DOHH2 (cell line): ENCODE measurements at regions not wholly inside any gene's neighbourhood (a gene's known extent, or its start where the extent isn't known, plus 50 kb on each side); places are given as distances from the start of the nearest gene placed in this dataset.

Experiments
- H3F3A ChIP-seq: fragments of 200-600 bp; sonication (generic), shearing (Covaris generic); 2 replicates; pipeline ENCODE4 v1.6.0; 2016; ENCODE audit warnings: antibody characterized with exemption, mild to moderate bottlenecking; ENCODE audit not compliant: control insufficient read depth, insufficient read depth
- H3K27ac ChIP-seq: fragments of 200-600 bp; sonication (generic); 2 replicates; pipeline ENCODE4 v1.5.1; 2014; ENCODE audit warnings: low read depth, mild to moderate bottlenecking, low read length, moderate library complexity
- H3K27me3 ChIP-seq: fragments of 200-600 bp; sonication (generic); 2 replicates; pipeline ENCODE4 v1.6.1; 2014; ENCODE audit warnings: mild to moderate bottlenecking, low read length, mixed read lengths; ENCODE audit not compliant: control insufficient read depth
- H3K36me3 ChIP-seq: fragments of 200-600 bp; sonication (generic); 2 replicates; pipeline ENCODE4 v1.6.1; 2014; ENCODE audit warnings: mild to moderate bottlenecking, low read length, moderate library complexity, mixed read lengths; ENCODE audit not compliant: control insufficient read depth
- H3K4me1 ChIP-seq: fragments of 200-600 bp; sonication (generic); 2 replicates; pipeline ENCODE4 v1.6.1; 2014; ENCODE audit warnings: mild to moderate bottlenecking, low read length, mixed read lengths; ENCODE audit not compliant: control insufficient read depth
- H3K4me2 ChIP-seq: fragments of 200-600 bp; sonication (generic); 2 replicates; pipeline ENCODE4 v1.6.0; 2014; ENCODE audit warnings: mild to moderate bottlenecking, low read length, moderate library complexity
- H3K4me3 ChIP-seq: fragments of 200-600 bp; sonication (generic); 2 replicates; pipeline ENCODE4 v1.5.1; 2014; ENCODE audit warnings: mild to moderate bottlenecking, low read length, mixed read lengths
- H3K79me2 ChIP-seq: fragments of 200-600 bp; sonication (generic); 2 replicates; pipeline ENCODE4 v1.6.1; 2014; ENCODE audit warnings: mild to moderate bottlenecking, low read length, mixed read lengths; ENCODE audit not compliant: control insufficient read depth
- H3K9me2 ChIP-seq: fragments of 200-600 bp; sonication (generic); replicated peaks from 2 replicates; pipeline ENCODE4 v1.6.1; 2014; ENCODE audit warnings: mild to moderate bottlenecking, low read length, mixed read lengths; ENCODE audit not compliant: control insufficient read depth
- H3K9me3 ChIP-seq: fragments of 200-600 bp; sonication (generic); 2 replicates; pipeline ENCODE4 v1.6.1; 2014; ENCODE audit warnings: antibody characterized with exemption, low read length, mixed read lengths; ENCODE audit not compliant: control insufficient read depth, insufficient read depth
- H4K20me1 ChIP-seq: fragments of 200-600 bp; sonication (generic); 2 replicates; pipeline ENCODE4 v1.6.0; 2014; ENCODE audit warnings: low read depth, mild to moderate bottlenecking, antibody characterized with exemption, low read length, moderate library complexity; ENCODE audit not compliant: control insufficient read depth, insufficient read depth
- CTCF ChIP-seq: fragments of 200-600 bp; sonication (generic); IDR thresholded peaks from one replicate; pipeline ENCODE4 v1.5.1; 2014; ENCODE audit warnings: antibody characterized with exemption, mild to moderate bottlenecking, low read depth, low read length; ENCODE audit not compliant: poor library complexity, severe bottlenecking
- EZH2phosphoT487 ChIP-seq: fragments of 200-600 bp; sonication (generic); IDR thresholded peaks from 2 replicates; pipeline ENCODE4 v1.6.1; 2017; ENCODE audit warnings: borderline replicate concordance, mild to moderate bottlenecking, antibody characterized with exemption, low read length, moderate library complexity, mixed read lengths

- H3K27me3 ChIP-seq, result no peaks in the 10 kb centered on the region
- TF ChIP-seq CTCF (no peak), EZH2phosphoT487 (no peak)
- no peak overlapping the region for H3K4me2 ChIP-seq
- H3K4me3 ChIP-seq, result no peak overlapping the region
- no peaks in the 10 kb centered on the region for H3K36me3 ChIP-seq
- no peaks in the 10 kb centered on the region for H3K79me2 ChIP-seq
- no peak overlapping the region for H3K27ac ChIP-seq
- no peaks in the 10 kb centered on the region for H3K9me3 ChIP-seq
- H3F3A ChIP-seq, result no peaks in the 10 kb centered on the region
- H3K9me2 ChIP-seq, result no peaks in the 10 kb centered on the region
- no peaks in the 10 kb centered on the region for H4K20me1 ChIP-seq
- H3K4me1 ChIP-seq, result no peaks in the 10 kb centered on the region
Observed at GRCh38 chr11:104390651-104391050, 226.7 kb upstream of the PDGFD start.

- no peaks in the 10 kb centered on the region for H3K36me3 ChIP-seq
- no peaks in the 10 kb centered on the region for H3K79me2 ChIP-seq
- H3K27ac ChIP-seq, result no peak overlapping the region
- no peaks in the 10 kb centered on the region for H3K27me3 ChIP-seq
- no peak overlapping the region for H3K4me2 ChIP-seq
- H3K4me3 ChIP-seq, result no peak overlapping the region
- no peaks in the 10 kb centered on the region for H3K9me3 ChIP-seq
- no peaks in the 10 kb centered on the region for H3K4me1 ChIP-seq
- TF ChIP-seq EZH2phosphoT487, result no peak
- TF ChIP-seq CTCF, result no peak
- no peaks in the 10 kb centered on the region for H3K9me2 ChIP-seq
- no peaks in the 10 kb centered on the region for H3F3A ChIP-seq
- no peaks in the 10 kb centered on the region for H4K20me1 ChIP-seq
Observed at GRCh38 chr11:104385884-104386283, 221.9 kb upstream of the PDGFD start.

GRCh38 chr11:104380358-104380757 is 216.4 kb upstream of the PDGFD start:
- no peak overlapping the region for H3K4me2 ChIP-seq
- no peak overlapping the region for H3K27ac ChIP-seq
- no peak for TF ChIP-seq EZH2phosphoT487
- TF ChIP-seq CTCF, result no peak
- H3K36me3 ChIP-seq, result no peaks in the 10 kb centered on the region
- no peaks in the 10 kb centered on the region for H4K20me1 ChIP-seq
- H3K4me1 ChIP-seq, result no peaks in the 10 kb centered on the region
- no peaks in the 10 kb centered on the region for H3F3A ChIP-seq
- H3K79me2 ChIP-seq, result no peaks in the 10 kb centered on the region
- no peaks in the 10 kb centered on the region for H3K9me2 ChIP-seq
- H3K4me3 ChIP-seq, result no peak overlapping the region
- H3K27me3 ChIP-seq, result no peaks in the 10 kb centered on the region
- no peaks in the 10 kb centered on the region for H3K9me3 ChIP-seq

- Histone ChIP-seq H3K9me2 (no peaks in the 10 kb centered on the region), H3K27ac (no peak overlapping the region), H3F3A (no peaks in the 10 kb centered on the region), H4K20me1 (no peaks in the 10 kb centered on the region), H3K4me1 (peaks cover 23% of the 10 kb centered on the region), H3K79me2 (no peaks in the 10 kb centered on the region), H3K4me3 (no peak overlapping the region), H3K36me3 (no peaks in the 10 kb centered on the region), H3K27me3 (no peaks in the 10 kb centered on the region), H3K4me2 (no peak overlapping the region), H3K9me3 (no peaks in the 10 kb centered on the region)
- TF ChIP-seq EZH2phosphoT487 (no peak), CTCF (no peak)
Observed at GRCh38 chr11:104372111-104372510, 208.2 kb upstream of the PDGFD start.
